ENCODE measurements at regions not wholly inside any gene's neighbourhood (a gene's known extent, or its start where the extent isn't known, plus 50 kb on each side); places are given as distances from the start of the nearest gene placed in this dataset.

DNA sequence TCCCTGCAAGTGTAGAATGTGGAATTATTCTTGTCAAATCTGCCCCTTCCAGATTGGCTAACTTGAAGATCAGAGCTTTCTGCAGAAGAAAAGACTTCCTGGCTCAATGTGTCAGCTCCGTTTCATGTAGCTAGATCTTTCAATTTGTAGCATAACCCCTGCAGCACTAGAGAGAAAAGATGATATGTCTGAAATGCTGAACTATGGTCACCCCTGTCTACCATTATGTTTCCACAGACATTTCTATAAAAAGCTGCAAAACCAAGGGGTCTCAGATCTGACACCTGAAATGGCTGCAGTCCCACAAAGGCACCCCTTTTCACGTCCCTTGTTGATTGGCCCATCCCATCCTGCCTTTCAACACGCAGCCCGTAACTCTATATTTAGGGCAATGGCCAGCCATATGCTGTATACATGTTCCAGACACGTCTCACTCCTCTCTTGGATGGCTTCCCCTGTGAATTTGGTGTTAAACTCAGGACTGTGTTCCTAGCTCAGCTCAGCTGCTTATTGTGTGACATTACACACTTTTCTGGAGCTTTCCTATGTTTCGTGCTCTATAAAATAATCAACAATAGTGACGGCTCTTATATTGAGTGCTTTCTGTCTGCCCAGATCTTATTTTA, 648.6 kb upstream of the CELF2 start:
- dilution Hi-C loops (cut with MboI; ENCODE audit: extremely low pct_ligation_motif_present, low sequenced_read_pairs): no loop called here
- ChIA-PET CTCF (no interaction called here), POLR2A (no interaction called here)
- Histone ChIP-seq H3K36me3 (ENCODE audit: control insufficient read depth in 2 of 2, extremely low read depth in 1 of 2, insufficient read depth in 2 of 2, low read length in 2 of 2) (no peaks in the 10 kb centered on the region), H3K4me3 (replicated peaks in 1 of 3; ENCODE audit: insufficient read depth in 1 of 3, low read depth in 1 of 3, low read length in 3 of 3) (no peak overlapping the region), H3K4me1 (ENCODE audit: control insufficient read depth, extremely low read depth, insufficient read depth, low read length) (no peaks in the 10 kb centered on the region), H3K79me2 (ENCODE audit: control insufficient read depth, insufficient read depth, low read length) (no peaks in the 10 kb centered on the region), H3K9ac (replicated peaks; ENCODE audit: extremely low read depth, insufficient read depth, low read length) (no peak overlapping the region), H3K9me3 (replicated peaks; ENCODE audit: control insufficient read depth, insufficient read depth, low read length) (no peaks in the 10 kb centered on the region), H3K27me3 (ENCODE audit: control insufficient read depth in 2 of 2, insufficient read depth in 2 of 2, low read length in 2 of 2) (no peaks in the 10 kb centered on the region), H3K4me2 (ENCODE audit: insufficient read depth, low read length) (no peak overlapping the region), H4K20me1 (replicated peaks; ENCODE audit: control insufficient read depth, extremely low read depth, insufficient read depth, low read length) (no peaks in the 10 kb centered on the region), H3K9me1 (replicated peaks; ENCODE audit: control insufficient read depth, extremely low read depth, insufficient read depth, low read length) (no peaks in the 10 kb centered on the region), H2AFZ (ENCODE audit: low read depth, low read length) (no peak overlapping the region), H3K27ac (ENCODE audit: insufficient read depth, low read depth, low read length) (no peak overlapping the region)
- BruUV-seq (replicated peaks): no TSS peak
- DNase-seq (ENCODE audit: low read depth, low spot score): no peak
- FAIRE-seq: no peak
- intact Hi-C loops (cut with micrococcal nuclease): no loop called here
- no peak for TF ChIP-seq GATA2 (IDR thresholded peaks at IDR 0.05; ENCODE audit: insufficient read depth, insufficient read length, low read depth, low read length)
- no peak for TF ChIP-seq JUN (IDR thresholded peaks at IDR 0.05; ENCODE audit: borderline replicate concordance, insufficient read depth, insufficient read length, low read depth)
- TF ChIP-seq POLR2AphosphoS5 (IDR thresholded peaks at IDR 0.05; ENCODE audit: insufficient read depth, low read depth, low read length): no peak
- no peak for TF ChIP-seq MYC (IDR thresholded peaks at IDR 0.05; ENCODE audit: low read depth, low read length)
- TF ChIP-seq EZH2 (IDR thresholded peaks at IDR 0.05; ENCODE audit: borderline replicate concordance, low read depth, low read length, severe bottlenecking): no peak
- no peak for TF ChIP-seq CTCF (IDR thresholded peaks at IDR 0.05; ENCODE audit: extremely low read depth in 1 of 2, insufficient read depth in 1 of 2, low read depth in 1 of 2, low read length in 2 of 2)
- TF ChIP-seq FOS (IDR thresholded peaks at IDR 0.05; ENCODE audit: borderline replicate concordance, insufficient read depth, low read length): no peak
- TF ChIP-seq POLR2A (IDR thresholded peaks at IDR 0.05; ENCODE audit: low read depth, low read length): no peak
- TF ChIP-seq, protein P1, sequence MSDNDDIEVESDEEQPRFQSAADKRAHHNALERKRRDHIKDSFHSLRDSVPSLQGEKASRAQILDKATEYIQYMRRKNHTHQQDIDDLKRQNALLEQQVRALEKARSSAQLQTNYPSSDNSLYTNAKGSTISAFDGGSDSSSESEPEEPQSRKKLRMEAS (IDR thresholded peaks at IDR 0.05; ENCODE audit: insufficient read depth, insufficient read length): no peak

All from endothelial cell of umbilical vein (primary cell).